CD14-positive monocyte (primary cell): ENCODE measurements at regions not wholly inside any gene's neighbourhood (a gene's known extent, or its start where the extent isn't known, plus 50 kb on each side); places are given as distances from the start of the nearest gene placed in this dataset.

ENCODE experiments used
- DNase-seq, 3 donors: peaks; one replicate each; pipeline ENCODE4 v3.0.0-alpha.2; 2011 to 2022
- H2AFZ ChIP-seq: 2 replicates; pipeline ENCODE4 v1.6.0; 2012; ENCODE audit warnings: mild to moderate bottlenecking, low read depth, low read length, inconsistent platforms; ENCODE audit not compliant: insufficient read depth, poor library complexity, severe bottlenecking
- H3K27ac ChIP-seq, 2 donors: 1 replicate in 1 of 2; 2 replicates in 1 of 2; pipeline ENCODE4 v1.5.1; 2012 to 2013; ENCODE audit warnings: low read length in 2 of 2, control low read depth in 1 of 2, inconsistent platforms in 1 of 2, low read depth in 1 of 2, mild to moderate bottlenecking in 1 of 2
- H3K27me3 ChIP-seq, 2 donors: one replicate each; pipeline versions ENCODE4 v1.6.0 to v1.6.1; 2011 to 2013; ENCODE audit warnings: low read length in 2 of 2; ENCODE audit not compliant: control insufficient read depth in 2 of 2, insufficient read depth in 2 of 2
- H3K36me3 ChIP-seq, 2 donors: replicated peaks in 1 of 2; 1 replicate in 1 of 2; 2 replicates in 1 of 2; pipeline versions ENCODE4 v1.5.1 to v1.6.1; 2012 to 2013; ENCODE audit warnings: low read length in 2 of 2, control low read depth in 1 of 2, inconsistent platforms in 1 of 2, mild to moderate bottlenecking in 1 of 2; ENCODE audit not compliant: insufficient read depth in 2 of 2, control insufficient read depth in 1 of 2
- H3K4me1 ChIP-seq, 2 donors: 1 replicate in 1 of 2; 2 replicates in 1 of 2; pipeline versions ENCODE4 v1.5.1 to v1.6.1; 2012 to 2013; ENCODE audit warnings: low read length in 2 of 2, control low read depth in 1 of 2, inconsistent platforms in 1 of 2, mild to moderate bottlenecking in 1 of 2, moderate library complexity in 1 of 2; ENCODE audit not compliant: insufficient read depth in 2 of 2, control insufficient read depth in 1 of 2
- H3K4me2 ChIP-seq: replicated peaks from 2 replicates; pipeline ENCODE3; 2012; ENCODE audit warnings: low read length, moderate library complexity, mild to moderate bottlenecking; ENCODE audit not compliant: poor library complexity, severe bottlenecking; ENCODE audit errors: extremely low read depth
- H3K4me3 ChIP-seq, 3 experiments: fragments of 200-600 bp in 1 of 3; sonication (generic) in 1 of 3; replicated peaks in 1 of 3; 1 replicate in 2 of 3; 2 replicates in 1 of 3; pipeline ENCODE4 v1.5.1; 2011 to 2013; ENCODE audit warnings: low read length in 3 of 3, mild to moderate bottlenecking in 3 of 3, control low read depth in 2 of 3, low read depth in 2 of 3, inconsistent platforms in 1 of 3, moderate library complexity in 1 of 3
- H3K79me2 ChIP-seq: 2 replicates; pipeline ENCODE4 v1.6.0; 2012; ENCODE audit warnings: mild to moderate bottlenecking, control low read depth, inconsistent platforms, low read length, moderate library complexity; ENCODE audit not compliant: insufficient read depth
- H3K9ac ChIP-seq: 2 replicates; pipeline ENCODE4 v1.6.0; 2017; ENCODE audit warnings: low read length, mild to moderate bottlenecking; ENCODE audit not compliant: insufficient read depth, poor library complexity, severe bottlenecking
- H3K9me3 ChIP-seq, 2 donors: replicated peaks in 1 of 2; 1 replicate in 1 of 2; 2 replicates in 1 of 2; pipeline versions ENCODE4 v1.5.1 to v1.6.1; 2012 to 2013; ENCODE audit warnings: low read length in 2 of 2, control low read depth in 1 of 2; ENCODE audit not compliant: control insufficient read depth in 1 of 2, insufficient read depth in 1 of 2
- H4K20me1 ChIP-seq: 2 replicates; pipeline ENCODE4 v1.6.0; 2012; ENCODE audit warnings: mild to moderate bottlenecking, low read length, control low read depth, moderate library complexity; ENCODE audit not compliant: insufficient read depth
- H3K27ac Mint-ChIP-seq, 7 donors: one replicate each; pipeline ENCODE4 v1.8.0; 2020; ENCODE audit warnings: mild to moderate bottlenecking in 7 of 7, mixed read lengths in 7 of 7, moderate library complexity in 6 of 7, inconsistent platforms in 2 of 7
- H3K27me3 Mint-ChIP-seq, 3 donors: one replicate each; pipeline ENCODE4 v1.8.0; 2021 to 2022; ENCODE audit warnings: low read depth in 3 of 3, mild to moderate bottlenecking in 3 of 3, mixed read lengths in 3 of 3, moderate library complexity in 3 of 3, inconsistent platforms in 1 of 3
- H3K36me3 Mint-ChIP-seq, 2 donors: one replicate each; pipeline ENCODE4 v1.8.0; 2020; ENCODE audit warnings: mixed read lengths in 2 of 2, inconsistent platforms in 1 of 2, mild to moderate bottlenecking in 1 of 2
- H3K4me1 Mint-ChIP-seq: one replicate; pipeline ENCODE4 v1.8.0; 2020; ENCODE audit warnings: mild to moderate bottlenecking, mixed read lengths
- H3K4me3 Mint-ChIP-seq, 2 donors: one replicate each; pipeline ENCODE4 v1.8.0; 2020; ENCODE audit warnings: mild to moderate bottlenecking in 2 of 2, mixed read lengths in 2 of 2, moderate library complexity in 1 of 2
- H3K9me3 Mint-ChIP-seq, 7 donors: one replicate each; pipeline ENCODE4 v1.8.0; 2020 to 2022; ENCODE audit warnings: mixed read lengths in 7 of 7, mild to moderate bottlenecking in 6 of 7, moderate library complexity in 6 of 7, inconsistent platforms in 2 of 7
- CTCF ChIP-seq: fragments of 200-600 bp; IDR thresholded peaks from one replicate; pipeline ENCODE4 v1.8.0; 2022; ENCODE audit warnings: antibody characterized with exemption, mild to moderate bottlenecking
- WGBS: methylation state at CpG from one replicate; pipeline ENCODE4 v1.1.5; 2013; ENCODE audit warnings: missing lambda C conversion rate; ENCODE audit not compliant: insufficient coverage; 5-methylcytosine and 5-hydroxymethylcytosine counted together
- intact Hi-C, 2 donors: fragments of 100-400 bp; cut with micrococcal nuclease; formaldehyde crosslinking; loops; one replicate each; pipeline versions ENCODE4 v1.15.0 to v1.15.1; 2023

- intact Hi-C loops: no loop called here
- no peak overlapping the region for H3K27ac ChIP-seq
- H3K36me3 ChIP-seq: no peaks in the 10 kb centered on the region
- no peak for TF ChIP-seq CTCF
- H3K9me3 ChIP-seq: no peaks in the 10 kb centered on the region
- H3K9ac ChIP-seq: no peak overlapping the region
- peaks cover 0 to 1% (median 0%) of the 10 kb centered on the region in 7 donors for H3K9me3 Mint-ChIP-seq
- H3K4me3 Mint-ChIP-seq: no peak overlapping the region
- WGBS: no CpG with 5 or more reads among the region's 1 CpG
- no peaks in the 10 kb centered on the region for H3K79me2 ChIP-seq
- H3K4me1 ChIP-seq: no peaks in the 10 kb centered on the region
- H3K27ac Mint-ChIP-seq: no peak overlapping the region
- no peak overlapping the region for H2AFZ ChIP-seq
- no peak overlapping the region for H3K4me3 ChIP-seq
- H3K4me2 ChIP-seq: no peak overlapping the region
- H4K20me1 ChIP-seq: no peaks in the 10 kb centered on the region
- DNase-seq: no peak
- H3K27me3 ChIP-seq: no peaks in the 10 kb centered on the region
- no peaks in the 10 kb centered on the region for H3K36me3 Mint-ChIP-seq
- H3K4me1 Mint-ChIP-seq: no peaks in the 10 kb centered on the region
- peaks cover 0 to 5% (median 2%) of the 10 kb centered on the region in 3 donors for H3K27me3 Mint-ChIP-seq
These were observed 147.9 kb upstream of the CTSO start for GRCh38 chr4:156101571-156101970.

- Histone ChIP-seq H3K9ac (no peak overlapping the region), H3K4me1 (no peaks in the 10 kb centered on the region), H3K27me3 (no peaks in the 10 kb centered on the region), H3K27ac (no peak overlapping the region), H3K79me2 (no peaks in the 10 kb centered on the region), H3K4me2 (no peak overlapping the region), H2AFZ (no peak overlapping the region), H3K9me3 (no peaks in the 10 kb centered on the region), H4K20me1 (no peaks in the 10 kb centered on the region), H3K36me3 (no peaks in the 10 kb centered on the region), H3K4me3 (no peak overlapping the region)
- intact Hi-C loops: no loop called here
- peaks cover 0 to 1% (median 0%) of the 10 kb centered on the region in 7 donors for H3K9me3 Mint-ChIP-seq
- peaks cover 0 to 5% (median 2%) of the 10 kb centered on the region in 3 donors for H3K27me3 Mint-ChIP-seq
- H3K4me1 Mint-ChIP-seq: no peaks in the 10 kb centered on the region
- no peaks in the 10 kb centered on the region for H3K36me3 Mint-ChIP-seq
- no peak for DNase-seq
- no peak for TF ChIP-seq CTCF
- no peak overlapping the region for H3K4me3 Mint-ChIP-seq
- H3K27ac Mint-ChIP-seq: no peak overlapping the region
These were observed 147.0 kb upstream of the CTSO start for GRCh38 chr4:156100651-156101050.
